Upper lobe of left lung (tissue), 6 donors: ENCODE measurements at regions not wholly inside any gene's neighbourhood (a gene's known extent, or its start where the extent isn't known, plus 50 kb on each side); places are given as distances from the start of the nearest gene placed in this dataset.
A peak's percentile ranks its signal among the peaks of the same experiment; 100 is the strongest.

ENCODE experiments used
- ATAC-seq, 2 donors: fragments of 200-7000 bp; cut with Tn5 transposase; one replicate each; pipeline ENCODE4 v1.9.1; 2022; ENCODE audit warnings: mild to moderate bottlenecking in 2 of 2, moderate library complexity in 2 of 2; ENCODE audit not compliant: low FRiP score in 2 of 2
- DNase-seq, 2 donors: peaks; one replicate each; pipeline ENCODE4 v3.0.0-alpha.2; 2019 to 2020
- H3K27ac ChIP-seq, 4 donors: fragments of 200-600 bp; sonication (generic); one replicate each; pipeline ENCODE4 v1.5.1; 2016 to 2019
- H3K27me3 ChIP-seq, 4 donors: fragments of 200-600 bp; sonication (generic); one replicate each; pipeline ENCODE4 v1.5.1; 2017 to 2019
- H3K36me3 ChIP-seq, 4 donors: fragments of 200-600 bp; sonication (generic); one replicate each; pipeline ENCODE4 v1.5.1; 2016 to 2019
- H3K4me1 ChIP-seq, 4 donors: fragments of 200-600 bp; sonication (generic); one replicate each; pipeline ENCODE4 v1.5.1; 2018 to 2019
- H3K4me3 ChIP-seq, 4 donors: fragments of 200-600 bp; sonication (generic); one replicate each; pipeline ENCODE4 v1.5.1; 2017 to 2019; ENCODE audit warnings: mild to moderate bottlenecking in 2 of 4, moderate library complexity in 1 of 4
- H3K9me3 ChIP-seq, 4 donors: fragments of 200-600 bp; sonication (generic); one replicate each; pipeline ENCODE4 v1.5.1; 2018 to 2019
- EP300 ChIP-seq, 4 donors: sonication (generic); formaldehyde crosslinking; IDR thresholded peaks; one replicate each; pipeline ENCODE4 v1.5.1; 2017; ENCODE audit warnings: antibody characterized with exemption in 4 of 4, control low read depth in 2 of 4
- POLR2A ChIP-seq, 4 donors: fragments of 450-650 bp; IDR thresholded peaks; one replicate each; pipeline ENCODE4 v1.5.1; 2016 to 2017; ENCODE audit warnings: antibody characterized with exemption in 4 of 4, mild to moderate bottlenecking in 2 of 4
- POLR2AphosphoS5 ChIP-seq, 2 donors: sonication (generic); formaldehyde crosslinking; IDR thresholded peaks; one replicate each; pipeline ENCODE4 v1.5.1; 2017; ENCODE audit warnings: antibody characterized with exemption in 2 of 2
- WGBS, 2 donors: methylation state at CpG; one replicate each; pipeline ENCODE4 v1.1.5; 2017 to 2018; 5-methylcytosine and 5-hydroxymethylcytosine counted together
- TF ChIP-seq, protein P1 (sequence below), 6 experiments: fragments of 450-650 bp in 4 of 6; fragments of 200-600 bp in 2 of 6; sonication (generic) in 2 of 6; IDR thresholded peaks; one replicate each; pipeline ENCODE4 v1.5.1; 2016 to 2019; ENCODE audit warnings: antibody characterized with exemption in 6 of 6
- donor health status: DM: no; HTN: no; CAD: no; lungs with moderate emphysema.
- donor health status: DM: no; HTN: yes; CAD: no; lungs with severe emphysema.

DNA sequence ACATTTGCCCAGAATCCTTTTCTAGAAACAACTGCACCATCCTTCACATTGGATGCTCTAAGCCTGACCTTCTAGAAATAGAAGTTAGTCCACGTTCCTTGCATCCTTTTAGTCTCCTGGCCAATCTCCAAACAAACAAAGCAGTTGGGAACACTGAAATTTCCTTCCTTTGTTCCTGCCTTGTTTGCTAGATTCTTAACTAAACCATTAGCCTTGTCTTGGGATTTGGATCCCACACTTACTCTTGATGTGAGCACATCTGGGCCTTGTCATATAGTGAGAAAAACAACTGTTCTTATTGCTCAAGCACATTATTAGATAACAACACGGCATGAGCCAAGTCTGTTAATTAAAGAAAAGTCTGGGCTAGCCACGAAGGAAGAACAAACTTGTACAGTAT lies 319.3 kb upstream of the GHITM start:
- no peaks in the 10 kb centered on the region for H3K9me3 ChIP-seq
- no peaks in the 10 kb centered on the region for H3K36me3 ChIP-seq
- H3K4me1 ChIP-seq = no peaks in the 10 kb centered on the region
- DNase-seq (no peak), ATAC-seq (peak in 1 of 2 donors; percentile 60)
- no peak overlapping the region for H3K27ac ChIP-seq
- WGBS, 2 donors = 26 to 32% methylated on average over 3 of the region's 3 CpGs
- TF ChIP-seq, protein P1, sequence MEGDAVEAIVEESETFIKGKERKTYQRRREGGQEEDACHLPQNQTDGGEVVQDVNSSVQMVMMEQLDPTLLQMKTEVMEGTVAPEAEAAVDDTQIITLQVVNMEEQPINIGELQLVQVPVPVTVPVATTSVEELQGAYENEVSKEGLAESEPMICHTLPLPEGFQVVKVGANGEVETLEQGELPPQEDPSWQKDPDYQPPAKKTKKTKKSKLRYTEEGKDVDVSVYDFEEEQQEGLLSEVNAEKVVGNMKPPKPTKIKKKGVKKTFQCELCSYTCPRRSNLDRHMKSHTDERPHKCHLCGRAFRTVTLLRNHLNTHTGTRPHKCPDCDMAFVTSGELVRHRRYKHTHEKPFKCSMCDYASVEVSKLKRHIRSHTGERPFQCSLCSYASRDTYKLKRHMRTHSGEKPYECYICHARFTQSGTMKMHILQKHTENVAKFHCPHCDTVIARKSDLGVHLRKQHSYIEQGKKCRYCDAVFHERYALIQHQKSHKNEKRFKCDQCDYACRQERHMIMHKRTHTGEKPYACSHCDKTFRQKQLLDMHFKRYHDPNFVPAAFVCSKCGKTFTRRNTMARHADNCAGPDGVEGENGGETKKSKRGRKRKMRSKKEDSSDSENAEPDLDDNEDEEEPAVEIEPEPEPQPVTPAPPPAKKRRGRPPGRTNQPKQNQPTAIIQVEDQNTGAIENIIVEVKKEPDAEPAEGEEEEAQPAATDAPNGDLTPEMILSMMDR (IDR thresholded peaks at IDR 0.05) = no peak
- H3K4me3 ChIP-seq = no peak overlapping the region
- H3K27me3 ChIP-seq = no peaks in the 10 kb centered on the region

DNA sequence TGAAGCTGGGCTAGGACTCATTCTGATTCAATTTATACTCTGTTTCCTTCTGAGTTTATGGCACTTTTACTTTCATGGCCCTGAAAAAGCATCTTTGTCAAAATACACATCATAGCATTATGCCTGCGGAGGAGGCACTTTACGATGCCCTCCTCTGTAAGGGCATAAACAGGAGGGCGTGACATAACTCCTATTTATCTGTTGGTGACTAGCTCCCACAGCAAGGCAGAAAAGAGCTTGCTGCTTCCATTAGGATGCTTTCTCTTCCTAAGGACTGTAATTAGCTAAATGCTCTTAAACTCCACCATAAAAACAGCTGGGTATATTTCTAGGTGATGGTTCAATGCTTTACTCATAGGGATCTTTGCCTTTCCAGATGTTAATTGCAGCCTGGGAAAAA lies 315.2 kb upstream of the GHITM start:
- Histone ChIP-seq H3K4me1 (no peaks in the 10 kb centered on the region), H3K9me3 (no peaks in the 10 kb centered on the region), H3K27ac (no peak overlapping the region), H3K4me3 (no peak overlapping the region), H3K27me3 (no peaks in the 10 kb centered on the region), H3K36me3 (no peaks in the 10 kb centered on the region)
- DNase-seq = no peak
- no peak for ATAC-seq
- WGBS, 2 donors = 76 to 97% methylated on average over 3 of the region's 3 CpGs
- no peak for TF ChIP-seq POLR2A (IDR thresholded peaks at IDR 0.05)
- TF ChIP-seq, protein P1 (IDR thresholded peaks at IDR 0.05) = no peak
- no peak for TF ChIP-seq EP300 (IDR thresholded peaks at IDR 0.05)
- no peak for TF ChIP-seq POLR2AphosphoS5 (IDR thresholded peaks at IDR 0.05)

DNA sequence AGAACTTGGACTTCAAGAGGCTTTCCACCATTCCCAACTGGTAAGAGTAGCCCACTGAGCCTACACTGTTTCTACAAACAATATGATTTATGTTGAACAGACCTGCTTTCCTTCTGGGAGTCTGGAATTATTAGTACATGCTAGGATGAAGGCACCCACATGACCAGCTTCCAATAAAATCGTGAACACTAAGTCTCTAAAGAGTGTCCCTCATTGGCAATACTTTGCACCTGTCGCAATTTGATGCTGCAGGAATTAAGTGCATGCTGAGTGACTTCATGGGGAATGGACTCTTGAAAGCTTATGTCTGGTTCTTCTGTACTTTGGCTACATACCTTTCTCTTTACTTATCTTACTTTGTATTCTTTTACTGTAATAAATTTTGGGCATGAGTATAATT lies 305.2 kb upstream of the GHITM start:
- H3K36me3 ChIP-seq = no peaks in the 10 kb centered on the region
- DNase-seq = no peak
- no peak for ATAC-seq
- TF ChIP-seq EP300 (IDR thresholded peaks at IDR 0.05) = no peak
- WGBS, 2 donors = 91 to 100% methylated on average over 2 of the region's 2 CpGs
- H3K27ac ChIP-seq = no peak overlapping the region
- no peaks in the 10 kb centered on the region for H3K9me3 ChIP-seq
- no peaks in the 10 kb centered on the region for H3K27me3 ChIP-seq
- H3K4me1 ChIP-seq = no peaks in the 10 kb centered on the region
- H3K4me3 ChIP-seq = no peak overlapping the region

GRCh38 chr10:83835945-83836745 lies 303.2 kb upstream of the GHITM start:
- 71 to 78% methylated on average over 3 of the region's 3 CpGs for WGBS, 2 donors
- Histone ChIP-seq H3K27me3 (no peaks in the 10 kb centered on the region), H3K9me3 (no peaks in the 10 kb centered on the region), H3K36me3 (no peaks in the 10 kb centered on the region), H3K4me3 (no peak overlapping the region), H3K27ac (no peak overlapping the region), H3K4me1 (no peaks in the 10 kb centered on the region)
- no peak for DNase-seq
- TF ChIP-seq, protein P1 (IDR thresholded peaks at IDR 0.05) = no peak
- no peak for TF ChIP-seq POLR2AphosphoS5 (IDR thresholded peaks at IDR 0.05)
- no peak for TF ChIP-seq POLR2A (IDR thresholded peaks at IDR 0.05)
- TF ChIP-seq EP300 (IDR thresholded peaks at IDR 0.05) = no peak
- ATAC-seq = no peak

DNA sequence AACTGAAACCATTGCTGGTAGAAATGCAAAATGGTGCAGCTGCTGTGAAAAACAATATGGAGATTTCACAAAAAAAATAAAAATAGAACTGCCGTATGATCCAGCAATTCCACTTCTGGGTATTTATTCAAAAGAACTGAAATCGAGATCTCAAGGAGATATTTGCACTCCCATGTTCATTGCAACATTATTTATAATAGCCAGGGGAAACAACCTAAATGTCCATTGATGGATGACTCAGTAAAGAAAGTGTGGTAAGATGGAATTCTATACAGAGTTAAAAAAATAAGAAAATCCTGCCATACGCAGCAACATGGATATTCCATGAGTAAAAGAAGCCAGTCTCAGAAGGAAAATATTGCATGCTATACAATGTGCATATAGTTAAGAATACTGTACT lies 290.6 kb upstream of the GHITM start:
- Histone ChIP-seq H3K27ac (no peak overlapping the region), H3K4me1 (no peaks in the 10 kb centered on the region), H3K27me3 (no peaks in the 10 kb centered on the region), H3K4me3 (no peak overlapping the region), H3K36me3 (no peaks in the 10 kb centered on the region), H3K9me3 (no peaks in the 10 kb centered on the region)
- ATAC-seq (no peak), DNase-seq (no peak)
- WGBS, 2 donors = 72 to 81% methylated on average over 3 of the region's 3 CpGs
- TF ChIP-seq, protein P1 (IDR thresholded peaks at IDR 0.05) = no peak
- no peak for TF ChIP-seq POLR2A (IDR thresholded peaks at IDR 0.05)
- no peak for TF ChIP-seq EP300 (IDR thresholded peaks at IDR 0.05)
- no peak for TF ChIP-seq POLR2AphosphoS5 (IDR thresholded peaks at IDR 0.05)
